Neural cell (in vitro differentiated cells): ENCODE measurements at regions not wholly inside any gene's neighbourhood (a gene's known extent, or its start where the extent isn't known, plus 50 kb on each side); places are given as distances from the start of the nearest gene placed in this dataset.

ENCODE experiments used
- H2AFZ ChIP-seq: fragments of 200-600, 300-800 bp; sonication (generic), shearing (Covaris generic); 2 replicates; pipeline ENCODE4 v1.6.0; 2014; ENCODE audit warnings: low read depth, mild to moderate bottlenecking, antibody characterized with exemption, low read length, moderate library complexity
- H3F3A ChIP-seq: fragments of 200-600 bp; shearing (Covaris generic); 2 replicates; pipeline ENCODE4 v1.6.1; 2016; ENCODE audit warnings: mild to moderate bottlenecking, moderate library complexity, mixed read lengths, antibody characterized with exemption, low read length; ENCODE audit not compliant: insufficient read depth, poor library complexity, severe bottlenecking
- H3K27ac ChIP-seq: fragments of 200-600, 300-800 bp; sonication (generic), shearing (Covaris generic); 2 replicates; pipeline ENCODE4 v1.5.1; 2014; ENCODE audit warnings: mild to moderate bottlenecking, low read length, moderate library complexity
- H3K27me3 ChIP-seq: fragments of 300-800, 200-600 bp; sonication (generic), shearing (Covaris generic); 2 replicates; pipeline ENCODE4 v1.6.0; 2014; ENCODE audit warnings: mild to moderate bottlenecking, low read depth, low read length, moderate library complexity; ENCODE audit not compliant: insufficient read depth
- H3K36me3 ChIP-seq: fragments of 300-800, 200-600 bp; sonication (generic), shearing (Covaris generic); 2 replicates; pipeline ENCODE4 v1.5.1; 2014; ENCODE audit warnings: mild to moderate bottlenecking, antibody characterized with exemption, low read length, moderate library complexity; ENCODE audit not compliant: insufficient read depth
- H3K4me2 ChIP-seq: fragments of 300-800, 200-600 bp; sonication (generic), shearing (Covaris generic); 2 replicates; pipeline ENCODE4 v1.6.0; 2014; ENCODE audit warnings: mild to moderate bottlenecking, low read length
- H3K4me3 ChIP-seq: fragments of 300-800, 200-600 bp; sonication (generic), shearing (Covaris generic); 2 replicates; pipeline ENCODE4 v1.5.1; 2014; ENCODE audit warnings: mild to moderate bottlenecking, low read length, moderate library complexity
- H3K79me2 ChIP-seq: fragments of 200-600 bp; shearing (Covaris generic); replicated peaks from 2 replicates; pipeline ENCODE4 v1.6.0; 2014; ENCODE audit warnings: mild to moderate bottlenecking, low read length, moderate library complexity; ENCODE audit not compliant: insufficient read depth
- H3K9ac ChIP-seq: fragments of 300-800, 200-600 bp; sonication (generic), shearing (Covaris generic); 2 replicates; pipeline ENCODE4 v1.6.1; 2016; ENCODE audit warnings: mild to moderate bottlenecking, low read length, mixed read lengths
- H3K9me2 ChIP-seq: fragments of 200-600 bp; shearing (Covaris generic); 2 replicates; pipeline ENCODE4 v1.6.1; 2016; ENCODE audit warnings: mild to moderate bottlenecking, low read length, mixed read lengths; ENCODE audit not compliant: insufficient read depth
- H3K9me3 ChIP-seq: fragments of 200-600, 300-800 bp; sonication (generic), shearing (Covaris generic); 2 replicates; pipeline ENCODE4 v1.6.1; 2016; ENCODE audit warnings: mild to moderate bottlenecking, mixed run types, low read length, moderate library complexity, mixed read lengths
- H4K20me1 ChIP-seq: fragments of 200-600 bp; shearing (Covaris generic); 2 replicates; pipeline ENCODE4 v1.6.1; 2016; ENCODE audit warnings: mild to moderate bottlenecking, mixed run types; ENCODE audit not compliant: insufficient read depth
- CTCF ChIP-seq: fragments of 450-650 bp; IDR thresholded peaks from 2 replicates; pipeline ENCODE4 v1.5.1; 2014; ENCODE audit warnings: antibody characterized with exemption, mild to moderate bottlenecking, moderate library complexity; ENCODE audit not compliant: poor library complexity, severe bottlenecking
- EP300 ChIP-seq: fragments of 450-650 bp; conservative IDR thresholded peaks from 2 replicates; pipeline ENCODE4 v1.6.1; 2014; ENCODE audit warnings: antibody characterized with exemption, mild to moderate bottlenecking, moderate library complexity; ENCODE audit not compliant: poor library complexity, severe bottlenecking
- EZH2 ChIP-seq: fragments of 200-600, 300-800 bp; shearing (Covaris generic), sonication (generic); IDR thresholded peaks from 2 replicates; pipeline ENCODE4 v1.6.1; 2014; ENCODE audit warnings: antibody characterized with exemption, low read length, borderline replicate concordance, mild to moderate bottlenecking; ENCODE audit not compliant: insufficient read depth, poor library complexity, severe bottlenecking
- MXI1 ChIP-seq: fragments of 450-650 bp; conservative IDR thresholded peaks from 2 replicates; pipeline ENCODE4 v1.6.1; 2014; ENCODE audit warnings: antibody characterized with exemption, mild to moderate bottlenecking; ENCODE audit not compliant: poor library complexity, severe bottlenecking
- POLR2AphosphoS5 ChIP-seq: IDR thresholded peaks from 2 replicates; pipeline ENCODE4 v1.6.1; 2012
- RAD21 ChIP-seq: fragments of 450-650 bp; conservative IDR thresholded peaks from 2 replicates; pipeline ENCODE4 v1.6.1; 2014; ENCODE audit warnings: antibody characterized with exemption, mild to moderate bottlenecking, moderate library complexity
- REST ChIP-seq: IDR thresholded peaks from 2 replicates; pipeline ENCODE4 v1.6.1; 2012; ENCODE audit warnings: borderline replicate concordance
- SMC3 ChIP-seq: fragments of 450-650 bp; conservative IDR thresholded peaks from 2 replicates; pipeline ENCODE4 v1.6.1; 2014; ENCODE audit warnings: antibody characterized with exemption, mild to moderate bottlenecking, moderate library complexity; ENCODE audit not compliant: poor library complexity
- TAF1 ChIP-seq: IDR thresholded peaks from 2 replicates; pipeline ENCODE4 v1.6.1; 2012; ENCODE audit warnings: low read depth

- H3K27me3 ChIP-seq = no peaks in the 10 kb centered on the region
Measured at GRCh38 chr4:60500810-60501209, 699.3 kb upstream of the ADGRL3 start.

GRCh38 chr4:60502733-60503132 lies 697.4 kb upstream of the ADGRL3 start:
- Histone ChIP-seq H3K4me3 (no peak overlapping the region), H4K20me1 (no peaks in the 10 kb centered on the region), H3K36me3 (no peaks in the 10 kb centered on the region), H3K27me3 (no peaks in the 10 kb centered on the region), H3K9me3 (no peaks in the 10 kb centered on the region), H3K79me2 (no peaks in the 10 kb centered on the region), H3K9me2 (no peaks in the 10 kb centered on the region), H3F3A (no peaks in the 10 kb centered on the region), H3K9ac (no peak overlapping the region), H2AFZ (no peak overlapping the region), H3K27ac (no peak overlapping the region), H3K4me2 (no peak overlapping the region)
- TF ChIP-seq REST (no peak), SMC3 (no peak), CTCF (no peak), EP300 (no peak), RAD21 (no peak), POLR2AphosphoS5 (no peak), TAF1 (no peak), MXI1 (no peak), EZH2 (no peak)

More at GRCh38 chr4:60500810-60501209, 699.3 kb upstream of the ADGRL3 start:
- Histone ChIP-seq H3F3A (no peaks in the 10 kb centered on the region), H3K9me3 (no peaks in the 10 kb centered on the region), H3K27ac (no peak overlapping the region), H3K4me2 (no peak overlapping the region), H3K9me2 (no peaks in the 10 kb centered on the region), H3K36me3 (no peaks in the 10 kb centered on the region), H3K79me2 (no peaks in the 10 kb centered on the region), H2AFZ (no peak overlapping the region), H3K9ac (no peak overlapping the region), H4K20me1 (no peaks in the 10 kb centered on the region), H3K4me3 (no peak overlapping the region)
- TF ChIP-seq TAF1 = no peak
- no peak for TF ChIP-seq RAD21
- no peak for TF ChIP-seq POLR2AphosphoS5
- no peak for TF ChIP-seq EZH2
- no peak for TF ChIP-seq SMC3
- no peak for TF ChIP-seq EP300
- no peak for TF ChIP-seq MXI1
- TF ChIP-seq CTCF = no peak
